OCI-LY7 (cell line): ENCODE measurements at regions not wholly inside any gene's neighbourhood (a gene's known extent, or its start where the extent isn't known, plus 50 kb on each side); places are given as distances from the start of the nearest gene placed in this dataset.

ENCODE experiments used
- BruUV-seq: library from RNA; stranded (reverse); fragments of 400-500 nt; replicated peaks from 2 replicates; lab custom pipeline; 2021; lab: Mats Ljungman, UMichigan
- CTCF ChIA-PET: fragments of 300-600 bp; sonication (Branson Sonifier 250); formaldehyde crosslinking; loops from one replicate; lab custom pipeline; 2022; ENCODE audit warnings: antibody characterized with exemption; ENCODE audit not compliant: unreplicated experiment; lab: Charles Lee
- POLR2A ChIA-PET: fragments of 300-600 bp; sonication (Branson Sonifier 250); formaldehyde crosslinking; loops from one replicate; lab custom pipeline; 2022; ENCODE audit warnings: antibody characterized with exemption; lab: Charles Lee
- DNase-seq: peaks from one replicate; pipeline ENCODE4 v3.0.0-alpha.2; 2015; ENCODE audit warnings: low spot score
- H2AFZ ChIP-seq: fragments of 200-600 bp; sonication (generic), shearing (Covaris generic); 2 replicates; pipeline ENCODE4 v1.6.1; 2014; ENCODE audit warnings: mild to moderate bottlenecking, antibody characterized with exemption, low read length, moderate library complexity
- H3K27ac ChIP-seq: fragments of 200-600 bp; sonication (generic); 2 replicates; pipeline ENCODE4 v1.5.1; 2014; ENCODE audit warnings: mixed run types, low read depth, mild to moderate bottlenecking, moderate library complexity, low read length, inconsistent platforms; ENCODE audit not compliant: poor library complexity, severe bottlenecking
- H3K36me3 ChIP-seq: fragments of 200-600 bp; sonication (generic); 2 replicates; pipeline ENCODE4 v1.6.1; 2014; ENCODE audit warnings: mild to moderate bottlenecking, antibody characterized with exemption, low read length, moderate library complexity, mixed read lengths; ENCODE audit not compliant: insufficient read depth
- H3K4me1 ChIP-seq: fragments of 200-600 bp; sonication (generic); 2 replicates; pipeline ENCODE4 v1.5.1; 2014; ENCODE audit warnings: mild to moderate bottlenecking, low read length; ENCODE audit not compliant: insufficient read depth, poor library complexity, severe bottlenecking
- H3K4me2 ChIP-seq: fragments of 200-600 bp; sonication (generic); 2 replicates; pipeline ENCODE4 v1.6.1; 2014; ENCODE audit warnings: mild to moderate bottlenecking, low read length
- H3K4me3 ChIP-seq: fragments of 200-600 bp; sonication (generic); 2 replicates; pipeline ENCODE4 v1.5.1; 2014; ENCODE audit warnings: mild to moderate bottlenecking, low read depth, low read length; ENCODE audit not compliant: poor library complexity, severe bottlenecking
- H3K79me2 ChIP-seq: fragments of 200-600 bp; sonication (generic); 2 replicates; pipeline ENCODE4 v1.6.1; 2016; ENCODE audit warnings: low read depth, mild to moderate bottlenecking, low read length, moderate library complexity, mixed read lengths; ENCODE audit not compliant: insufficient read depth
- H3K9me2 ChIP-seq: fragments of 200-600 bp; sonication (generic); 2 replicates; pipeline ENCODE4 v1.6.1; 2016; ENCODE audit warnings: mild to moderate bottlenecking, low read length, mixed read lengths; ENCODE audit not compliant: insufficient read depth
- H3K9me3 ChIP-seq: fragments of 200-600 bp; sonication (generic); 2 replicates; pipeline ENCODE4 v1.6.1; 2014; ENCODE audit warnings: mild to moderate bottlenecking, mixed run types, low read length, mixed read lengths
- H4K20me1 ChIP-seq: fragments of 200-600 bp; sonication (generic); 2 replicates; pipeline ENCODE4 v1.6.1; 2014; ENCODE audit warnings: mild to moderate bottlenecking, antibody characterized with exemption, low read length, moderate library complexity, mixed read lengths; ENCODE audit not compliant: insufficient read depth
- CTCF ChIP-seq: fragments of 200-600 bp; sonication (generic); conservative IDR thresholded peaks from 2 replicates; pipeline ENCODE4 v1.5.1; 2014; ENCODE audit warnings: mild to moderate bottlenecking, antibody characterized with exemption, low read length, moderate library complexity, mixed read lengths
- EZH2phosphoT487 ChIP-seq: fragments of 200-600 bp; sonication (generic); IDR thresholded peaks from 2 replicates; pipeline ENCODE4 v1.6.1; 2018; ENCODE audit warnings: low read depth, borderline replicate concordance, mild to moderate bottlenecking, mixed run types, antibody characterized with exemption, low read length, moderate library complexity, mixed read lengths
- intact Hi-C: fragments of 100-400 bp; cut with micrococcal nuclease; formaldehyde crosslinking; loops from one replicate; pipeline ENCODE4 v1.10.0; 2022; ENCODE audit not compliant: unreplicated experiment

GRCh38 chr6:55985309-55985708 is 109.9 kb upstream of the BMP5 start:
- BruUV-seq, result no TSS peak
- TF ChIP-seq EZH2phosphoT487 (no peak), CTCF (no peak)
- Histone ChIP-seq H3K4me2 (no peak overlapping the region), H3K79me2 (no peaks in the 10 kb centered on the region), H3K27ac (no peak overlapping the region), H3K9me2 (no peaks in the 10 kb centered on the region), H3K4me1 (no peaks in the 10 kb centered on the region), H4K20me1 (no peaks in the 10 kb centered on the region), H2AFZ (no peak overlapping the region), H3K4me3 (no peak overlapping the region), H3K9me3 (no peaks in the 10 kb centered on the region), H3K36me3 (no peaks in the 10 kb centered on the region)
- DNase-seq, result no peak
- intact Hi-C loops, result loop anchor here (10.0 kb wide), 1 partner anchor 609 kb away; no protein-coding TSS in a partner anchor
- ChIA-PET POLR2A (no interaction called here), CTCF (no interaction called here)

- Histone ChIP-seq H3K36me3 (no peaks in the 10 kb centered on the region), H3K4me2 (no peak overlapping the region), H2AFZ (no peak overlapping the region), H3K4me3 (no peak overlapping the region), H4K20me1 (no peaks in the 10 kb centered on the region), H3K79me2 (no peaks in the 10 kb centered on the region), H3K4me1 (no peaks in the 10 kb centered on the region), H3K9me2 (no peaks in the 10 kb centered on the region), H3K9me3 (no peaks in the 10 kb centered on the region), H3K27ac (no peak overlapping the region)
- no TSS peak for BruUV-seq
- CTCF ChIA-PET, result no interaction called here
- intact Hi-C loops, result loop anchor here (10.0 kb wide), 1 partner anchor 611 kb away; no protein-coding TSS in a partner anchor
- TF ChIP-seq CTCF (no peak), EZH2phosphoT487 (no peak)
- DNase-seq, result no peak
- POLR2A ChIA-PET, result interaction anchor here (0.7 kb wide), 1 partner anchor 307 kb away, joined by 3 read pairs; no protein-coding TSS in a partner anchor
These were observed 108.5 kb upstream of the BMP5 start for GRCh38 chr6:55983861-55984260.

- Histone ChIP-seq H3K9me3 (no peaks in the 10 kb centered on the region), H3K36me3 (no peaks in the 10 kb centered on the region), H3K9me2 (no peaks in the 10 kb centered on the region), H4K20me1 (no peaks in the 10 kb centered on the region), H3K4me2 (no peak overlapping the region), H3K4me3 (no peak overlapping the region), H3K4me1 (no peaks in the 10 kb centered on the region), H3K27ac (no peak overlapping the region), H2AFZ (no peak overlapping the region), H3K79me2 (no peaks in the 10 kb centered on the region)
- BruUV-seq, result no TSS peak
- POLR2A ChIA-PET, result no interaction called here
- no peak for DNase-seq
- intact Hi-C loops, result loop anchor here (2.0 to 10.0 kb wide), 2 partner anchors 311 to 613 kb away; no protein-coding TSS in a partner anchor
- no peak for TF ChIP-seq EZH2phosphoT487
- no peak for TF ChIP-seq CTCF
- CTCF ChIA-PET, result no interaction called here
These were observed 106.3 kb upstream of the BMP5 start for GRCh38 chr6:55981660-55982059.
